HEK293T (cell line): ENCODE measurements at regions not wholly inside any gene's neighbourhood (a gene's known extent, or its start where the extent isn't known, plus 50 kb on each side); places are given as distances from the start of the nearest gene placed in this dataset.

Experiments used
- CTCF ChIA-PET: fragments of 350-600 bp; formaldehyde crosslinking; extraction: SDS; loops from one replicate; lab custom pipeline; 2021; ENCODE audit warnings: antibody characterized with exemption, inconsistent platforms; lab: Yijun Ruan, JAX
- POLR2A ChIA-PET: fragments of 350-600 bp; formaldehyde crosslinking; extraction: SDS; loops from one replicate; lab custom pipeline; 2020; ENCODE audit warnings: antibody characterized with exemption, inconsistent platforms; lab: Yijun Ruan, JAX
- DNase-seq: peaks from one replicate; pipeline ENCODE4 v3.0.0; 2012; ENCODE audit warnings: mixed read lengths; ENCODE audit errors: extremely low spot score
- ARNT ChIP-seq: fragments of 450-650 bp; IDR thresholded peaks from 2 replicates; pipeline ENCODE4 v1.6.1; 2017; ENCODE audit warnings: mild to moderate bottlenecking
- BHLHE40 ChIP-seq: fragments of 450-650 bp; IDR thresholded peaks from 2 replicates; pipeline ENCODE4 v1.6.1; 2016; ENCODE audit warnings: mild to moderate bottlenecking, moderate library complexity, borderline replicate concordance
- CTBP1 ChIP-seq: fragments of 450-650 bp; IDR thresholded peaks from 2 replicates; pipeline ENCODE4 v1.6.1; 2016; ENCODE audit warnings: borderline replicate concordance
- ELF4 ChIP-seq: fragments of 450-650 bp; IDR thresholded peaks from 2 replicates; pipeline ENCODE4 v1.6.1; 2017; ENCODE audit warnings: antibody characterized with exemption
- FOXA1 ChIP-seq: fragments of 450-650 bp; IDR thresholded peaks from 2 replicates; pipeline ENCODE4 v1.6.1; 2016; ENCODE audit warnings: mild to moderate bottlenecking
- FOXK2 ChIP-seq: fragments of 450-650 bp; IDR thresholded peaks from 2 replicates; pipeline ENCODE4 v1.6.1; 2016; ENCODE audit warnings: mild to moderate bottlenecking
- FOXM1 ChIP-seq: fragments of 450-650 bp; IDR thresholded peaks from 2 replicates; pipeline ENCODE4 v1.6.1; 2017; ENCODE audit warnings: mild to moderate bottlenecking, borderline replicate concordance
- HDGF ChIP-seq: fragments of 450-650 bp; IDR thresholded peaks from 2 replicates; pipeline ENCODE4 v1.6.1; 2017; ENCODE audit warnings: antibody characterized with exemption, borderline replicate concordance
- L3MBTL2 ChIP-seq: fragments of 450-650 bp; conservative IDR thresholded peaks from 2 replicates; pipeline ENCODE4 v1.6.1; 2016; ENCODE audit warnings: mild to moderate bottlenecking
- LEF1 ChIP-seq: fragments of 450-650 bp; IDR thresholded peaks from 2 replicates; pipeline ENCODE4 v1.6.1; 2017; ENCODE audit warnings: mild to moderate bottlenecking, borderline replicate concordance
- NFRKB ChIP-seq: fragments of 450-650 bp; IDR thresholded peaks from 2 replicates; pipeline ENCODE4 v1.6.1; 2016; ENCODE audit warnings: mild to moderate bottlenecking, moderate library complexity
- PKNOX1 ChIP-seq: fragments of 450-650 bp; IDR thresholded peaks from 2 replicates; pipeline ENCODE4 v1.6.1; 2016
- SP1 ChIP-seq: fragments of 450-650 bp; IDR thresholded peaks from 2 replicates; pipeline ENCODE4 v1.6.1; 2017
- SUZ12 ChIP-seq: fragments of 450-650 bp; IDR thresholded peaks from 2 replicates; pipeline ENCODE4 v1.6.1; 2016; ENCODE audit warnings: mild to moderate bottlenecking
- TARDBP ChIP-seq: fragments of 450-650 bp; IDR thresholded peaks from 2 replicates; pipeline ENCODE4 v1.6.1; 2016
- ZNF384 ChIP-seq: fragments of 450-650 bp; IDR thresholded peaks from 2 replicates; pipeline ENCODE4 v1.6.1; 2016

GRCh38 chr7:88628363-88629085, 131.0 kb upstream of the ZNF804B start:
- TF ChIP-seq PKNOX1: no peak
- TF ChIP-seq NFRKB: no peak
- no peak for TF ChIP-seq ELF4
- CTCF ChIA-PET: no interaction called here
- DNase-seq: no peak
- POLR2A ChIA-PET: no interaction called here

GRCh38 chr7:88617185-88617584, 142.3 kb upstream of the ZNF804B start:
- no peak for DNase-seq
- CTCF ChIA-PET: no interaction called here
- TF ChIP-seq TARDBP: no peak
- TF ChIP-seq FOXA1: no peak
- TF ChIP-seq HDGF: no peak
- TF ChIP-seq PKNOX1: no peak
- TF ChIP-seq SUZ12: no peak
- TF ChIP-seq ARNT: no peak
- no peak for TF ChIP-seq CTBP1
- no peak for TF ChIP-seq FOXK2
- no peak for TF ChIP-seq L3MBTL2
- TF ChIP-seq SP1: no peak
- TF ChIP-seq BHLHE40: no peak
- no peak for TF ChIP-seq LEF1
- no peak for TF ChIP-seq FOXM1
- POLR2A ChIA-PET: no interaction called here

- CTCF ChIA-PET: no interaction called here
Measured at GRCh38 chr7:88615336-88615735, 144.2 kb upstream of the ZNF804B start.

GRCh38 chr7:88614736-88615135, 144.8 kb upstream of the ZNF804B start:
- no peak for DNase-seq
- ChIA-PET CTCF (no interaction called here), POLR2A (no interaction called here)
- no peak for TF ChIP-seq FOXK2
- TF ChIP-seq ARNT: no peak
- no peak for TF ChIP-seq SUZ12
- TF ChIP-seq LEF1: no peak
- TF ChIP-seq NFRKB: no peak
- TF ChIP-seq FOXA1: no peak
- TF ChIP-seq BHLHE40: no peak
- TF ChIP-seq SP1: no peak
- TF ChIP-seq TARDBP: no peak
- no peak for TF ChIP-seq ELF4
- no peak for TF ChIP-seq HDGF

More at GRCh38 chr7:88615336-88615735, 144.2 kb upstream of the ZNF804B start:
- DNase-seq: no peak
- POLR2A ChIA-PET: no interaction called here
- TF ChIP-seq HDGF (no peak), ZNF384 (no peak), NFRKB (no peak), PKNOX1 (no peak), ARNT (no peak), ELF4 (no peak), FOXM1 (no peak), FOXK2 (no peak), L3MBTL2 (no peak), FOXA1 (no peak)

- TF ChIP-seq HDGF (no peak), LEF1 (no peak), NFRKB (no peak), L3MBTL2 (no peak), ELF4 (no peak), FOXK2 (no peak), FOXM1 (no peak), SUZ12 (no peak), FOXA1 (no peak), BHLHE40 (no peak)
- ChIA-PET CTCF (no interaction called here), POLR2A (no interaction called here)
- DNase-seq: no peak
Measured at GRCh38 chr7:88610942-88611341, 148.6 kb upstream of the ZNF804B start.

GRCh38 chr7:88600695-88601094, 158.8 kb upstream of the ZNF804B start:
- CTCF ChIA-PET: no interaction called here
- POLR2A ChIA-PET: no interaction called here
- DNase-seq: no peak
- no peak for TF ChIP-seq ELF4
- TF ChIP-seq NFRKB: no peak
- TF ChIP-seq FOXA1: no peak
- TF ChIP-seq FOXM1: no peak
- no peak for TF ChIP-seq ZNF384
- no peak for TF ChIP-seq SUZ12

GRCh38 chr7:88599528-88599927, 160.0 kb upstream of the ZNF804B start:
- DNase-seq: no peak
- ChIA-PET CTCF (interaction anchor here (0.5 kb wide), 1 partner anchor 25 kb away, joined by 3 read pairs; no protein-coding TSS in a partner anchor), POLR2A (no interaction called here)
- TF ChIP-seq ARNT: no peak
- TF ChIP-seq L3MBTL2: no peak
- TF ChIP-seq FOXK2: no peak
- TF ChIP-seq ZNF384: no peak
- no peak for TF ChIP-seq TARDBP
- no peak for TF ChIP-seq NFRKB
- TF ChIP-seq SUZ12: no peak
- TF ChIP-seq FOXM1: no peak
- no peak for TF ChIP-seq PKNOX1
- TF ChIP-seq HDGF: no peak
- TF ChIP-seq BHLHE40: no peak
- TF ChIP-seq FOXA1: no peak
